A549 (cell line): ENCODE measurements at regions not wholly inside any gene's neighbourhood (a gene's known extent, or its start where the extent isn't known, plus 50 kb on each side); places are given as distances from the start of the nearest gene placed in this dataset.
A peak's percentile ranks its signal among the peaks of the same experiment; 100 is the strongest.

Experiments
- ATAC-seq, 2 experiments: fragments of 200-7000 bp in 1 of 2; fragments of >200 bp in 1 of 2; cut with Nextera tagmentation in 1 of 2; cut with Tn5 transposase in 1 of 2; 3 replicates each; pipeline versions ENCODE4 v1.8.0 to v1.9.1; 2018 to 2020; ENCODE audit warnings: mild to moderate bottlenecking in 1 of 2, moderate library complexity in 1 of 2
- CTCF ChIA-PET: fragments of 300-600 bp; sonication (Branson Sonifier 250); formaldehyde crosslinking; extraction: SDS; loops from one replicate; lab custom pipeline; 2021; ENCODE audit warnings: antibody characterized with exemption, inconsistent platforms; lab: Yijun Ruan, JAX
- POLR2A ChIA-PET: fragments of 350-600 bp; formaldehyde crosslinking; extraction: SDS; loops from one replicate; lab custom pipeline; 2021; ENCODE audit warnings: antibody characterized with exemption, inconsistent platforms; lab: Yijun Ruan, JAX
- DNase-seq, 2 experiments: peaks; one replicate each; pipeline versions ENCODE4 v3.0.0 to v3.0.0-alpha.2; 2011 to 2016; ENCODE audit warnings: low read depth in 1 of 2, low spot score in 1 of 2
- FAIRE-seq: peaks from 2 replicates; lab custom pipeline; 2011; peaks lifted over from hg19 to GRCh38; lab: Jason Lieb, UNC
- H3K27ac ChIP-seq, 2 experiments: fragments of >200 bp; sonication (Bioruptor Twin); formaldehyde crosslinking; 3 replicates each; pipeline ENCODE4 v1.5.1; 2016 to 2017
- H3K4me1 ChIP-seq: fragments of >200 bp; sonication (Bioruptor Twin); formaldehyde crosslinking; 3 replicates; pipeline ENCODE4 v1.6.1; 2016
- H3K4me2 ChIP-seq: fragments of >200 bp; sonication (Bioruptor Twin); formaldehyde crosslinking; 3 replicates; pipeline ENCODE4 v1.6.1; 2016
- H3K4me3 ChIP-seq: fragments of >200 bp; sonication (Bioruptor Twin); formaldehyde crosslinking; 3 replicates; pipeline ENCODE4 v1.5.1; 2016
- H3K9me3 ChIP-seq: fragments of >200 bp; sonication (Bioruptor Twin); formaldehyde crosslinking; 3 replicates; pipeline ENCODE4 v1.6.1; 2016
- CEBPB ChIP-seq, 2 experiments: fragments of >200 bp in 1 of 2; sonication (Bioruptor Twin) in 1 of 2; formaldehyde crosslinking in 1 of 2; IDR thresholded peaks; 2 replicates each; pipeline ENCODE4 v1.6.1; 2012 to 2016
- CHD4 ChIP-seq: fragments of 200-600 bp; sonication (generic); IDR thresholded peaks from 2 replicates; pipeline ENCODE4 v1.6.1; 2016; ENCODE audit warnings: antibody characterized with exemption, mild to moderate bottlenecking, borderline replicate concordance
- EHMT2 ChIP-seq: fragments of 200-600 bp; sonication (generic); IDR thresholded peaks from 2 replicates; pipeline ENCODE4 v1.6.1; 2016; ENCODE audit warnings: antibody characterized with exemption, low read depth, mild to moderate bottlenecking, moderate library complexity
- EP300 ChIP-seq, 2 experiments: fragments of >200 bp; sonication (Bioruptor Twin); formaldehyde crosslinking; IDR thresholded peaks; 2 replicates in 1 of 2; 3 replicates in 1 of 2; pipeline ENCODE4 v1.6.1; 2016 to 2017
- FOXS1 ChIP-seq: fragments of 250-450 bp; sonication (Bioruptor Pico); IDR thresholded peaks from 2 replicates; pipeline ENCODE4 v1.5.0; 2020; ENCODE audit warnings: mild to moderate bottlenecking, moderate library complexity
- HEYL ChIP-seq: fragments of 250-450 bp; sonication (Bioruptor Pico); IDR thresholded peaks from 2 replicates; pipeline ENCODE4 v1.8.0; 2021; ENCODE audit warnings: mild to moderate bottlenecking, moderate library complexity
- HOXA7 ChIP-seq: fragments of 250-450 bp; sonication (Bioruptor Pico); IDR thresholded peaks from 2 replicates; pipeline ENCODE4 v1.5.0; 2020; ENCODE audit warnings: mild to moderate bottlenecking, moderate library complexity
- HOXB13 ChIP-seq: fragments of 250-450 bp; sonication (Bioruptor Pico); IDR thresholded peaks from 2 replicates; pipeline ENCODE4 v1.5.0; 2020; ENCODE audit warnings: low read depth, mild to moderate bottlenecking, moderate library complexity
- KDM1A ChIP-seq: fragments of 200-600 bp; sonication (generic); IDR thresholded peaks from 2 replicates; pipeline ENCODE4 v1.6.1; 2016; ENCODE audit warnings: low read depth, mild to moderate bottlenecking
- KDM5A ChIP-seq: fragments of 200-600 bp; sonication (generic); IDR thresholded peaks from 2 replicates; pipeline ENCODE4 v1.6.1; 2016; ENCODE audit warnings: antibody characterized with exemption, mild to moderate bottlenecking
- MAFK ChIP-seq: fragments of 450-650 bp; IDR thresholded peaks from 2 replicates; pipeline ENCODE4 v1.6.1; 2014; ENCODE audit not compliant: partially characterized antibody
- POLR2A ChIP-seq: IDR thresholded peaks from 2 replicates; pipeline ENCODE4 v1.6.1; 2012; ENCODE audit warnings: mild to moderate bottlenecking, low read length
- RARB ChIP-seq: fragments of 250-450 bp; sonication (Bioruptor Pico); IDR thresholded peaks from 2 replicates; pipeline ENCODE4 v1.8.0; 2021; ENCODE audit warnings: mild to moderate bottlenecking, moderate library complexity
- RNF2 ChIP-seq: fragments of 200-600 bp; sonication (generic); IDR thresholded peaks from 2 replicates; pipeline ENCODE4 v1.6.1; 2016; ENCODE audit warnings: low read depth, mild to moderate bottlenecking, antibody characterized with exemption, moderate library complexity, borderline replicate concordance
- SMC3 ChIP-seq: fragments of >200 bp; sonication (Bioruptor Twin); formaldehyde crosslinking; IDR thresholded peaks from 3 replicates; pipeline ENCODE4 v1.6.1; 2018; ENCODE audit warnings: inconsistent platforms
- TFCP2L1 ChIP-seq: fragments of 250-450 bp; sonication (Bioruptor Pico); IDR thresholded peaks from 2 replicates; pipeline ENCODE4 v1.5.0; 2021; ENCODE audit warnings: mild to moderate bottlenecking
- TP53 ChIP-seq: fragments of 250-450 bp; sonication (Bioruptor Pico); IDR thresholded peaks from 2 replicates; pipeline ENCODE4 v1.5.0; 2021; ENCODE audit warnings: mild to moderate bottlenecking, moderate library complexity
- ZSCAN20 ChIP-seq: fragments of 250-450 bp; sonication (Bioruptor Pico); IDR thresholded peaks from 2 replicates; pipeline ENCODE4 v1.8.0; 2022; ENCODE audit warnings: mild to moderate bottlenecking, moderate library complexity
- WGBS: methylation state at CpG from one replicate; pipeline ENCODE4 v1.1.6; 2017; ENCODE audit errors: missing lambda C conversion rate; 5-methylcytosine and 5-hydroxymethylcytosine counted together
- TF ChIP-seq, protein P1 (sequence below): fragments of 250-450 bp; sonication (Bioruptor Pico); IDR thresholded peaks from 2 replicates; pipeline ENCODE4 v1.5.0; 2021; ENCODE audit warnings: mild to moderate bottlenecking, moderate library complexity, borderline replicate concordance
- TF ChIP-seq, protein P2 (sequence below): fragments of 250-450 bp; sonication (Bioruptor Pico); IDR thresholded peaks from 2 replicates; pipeline ENCODE4 v1.5.0; 2020; ENCODE audit warnings: low read depth, mild to moderate bottlenecking, moderate library complexity

DNA sequence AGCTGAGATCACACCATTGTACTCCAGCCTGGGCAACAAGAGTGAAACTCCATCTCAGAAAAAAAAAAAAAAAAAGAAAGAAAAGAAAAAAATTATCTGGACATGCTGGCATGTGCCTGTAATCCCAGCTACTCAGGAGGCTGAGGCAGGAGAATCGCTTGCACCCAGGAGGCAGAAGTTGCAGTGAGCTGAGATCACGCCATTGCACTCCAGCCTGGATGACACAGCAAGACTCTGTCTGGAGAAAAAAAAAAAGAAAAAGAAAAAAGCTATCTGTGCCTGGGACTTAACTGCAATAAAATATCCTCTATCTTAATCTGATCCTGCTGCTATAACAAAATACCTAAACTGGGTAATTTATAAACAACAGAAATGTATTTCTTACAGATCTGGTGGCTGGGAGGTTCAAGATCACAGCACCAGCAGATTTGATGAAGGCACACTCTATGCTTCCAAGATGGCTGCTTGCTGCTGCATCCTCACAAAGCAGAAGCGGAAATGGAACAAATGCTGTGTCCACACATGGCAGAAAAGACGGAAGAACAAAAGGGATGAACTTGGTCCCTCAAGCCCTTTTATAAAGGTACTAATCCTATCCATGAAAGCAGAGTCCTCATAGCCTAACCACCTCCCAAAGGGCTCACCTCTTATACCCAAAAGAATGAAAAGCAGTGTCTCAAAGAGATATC lies 273.3 kb upstream of the JARID2 start:
- TF ChIP-seq EP300 (IDR thresholded peaks at IDR 0.05) (no peak), MAFK (no peak), EHMT2 (no peak), HOXA7 (CRISPR knock-in tag) (no peak), RARB (CRISPR knock-in tag) (no peak), HEYL (CRISPR knock-in tag) (no peak)
- TF ChIP-seq, protein P1, sequence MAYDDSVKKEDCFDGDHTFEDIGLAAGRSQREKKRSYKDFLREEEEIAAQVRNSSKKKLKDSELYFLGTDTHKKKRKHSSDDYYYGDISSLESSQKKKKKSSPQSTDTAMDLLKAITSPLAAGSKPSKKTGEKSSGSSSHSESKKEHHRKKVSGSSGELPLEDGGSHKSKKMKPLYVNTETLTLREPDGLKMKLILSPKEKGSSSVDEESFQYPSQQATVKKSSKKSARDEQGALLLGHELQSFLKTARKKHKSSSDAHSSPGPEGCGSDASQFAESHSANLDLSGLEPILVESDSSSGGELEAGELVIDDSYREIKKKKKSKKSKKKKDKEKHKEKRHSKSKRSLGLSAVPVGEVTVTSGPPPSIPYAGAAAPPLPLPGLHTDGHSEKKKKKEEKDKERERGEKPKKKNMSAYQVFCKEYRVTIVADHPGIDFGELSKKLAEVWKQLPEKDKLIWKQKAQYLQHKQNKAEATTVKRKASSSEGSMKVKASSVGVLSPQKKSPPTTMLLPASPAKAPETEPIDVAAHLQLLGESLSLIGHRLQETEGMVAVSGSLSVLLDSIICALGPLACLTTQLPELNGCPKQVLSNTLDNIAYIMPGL (CRISPR knock-in tag), result no peak
- POLR2A ChIA-PET, result no interaction called here
- FAIRE-seq, result no peak

DNA sequence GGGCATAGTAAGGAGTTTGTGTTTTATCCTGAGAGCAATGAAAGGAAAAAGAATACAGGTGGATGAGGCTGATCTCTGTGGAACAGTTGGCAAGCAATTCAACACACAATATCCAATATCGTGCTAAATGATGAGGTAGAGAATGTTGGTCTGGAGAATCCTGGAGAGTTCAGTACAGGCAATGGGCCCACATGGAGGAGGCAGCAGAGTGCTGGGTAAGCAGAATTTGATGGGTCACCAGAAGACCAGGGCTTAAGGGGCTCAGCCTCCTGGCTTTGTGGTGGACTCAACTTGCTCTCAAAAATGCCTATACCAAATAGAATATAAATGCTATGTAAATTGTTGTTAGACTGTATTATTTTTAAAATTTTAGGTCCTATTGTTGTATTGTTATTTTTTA lies 271.5 kb upstream of the JARID2 start:
- Histone ChIP-seq H3K27ac (no peak overlapping the region), H3K4me2 (no peak overlapping the region), H3K4me3 (no peak overlapping the region), H3K4me1 (no peaks in the 10 kb centered on the region), H3K9me3 (no peaks in the 10 kb centered on the region)
- TF ChIP-seq MAFK (peak; percentile 21), SMC3 (no peak)
- FAIRE-seq, result no peak
- no peak for ATAC-seq
- CTCF ChIA-PET, result interaction anchor here (1.1 kb wide), 1 partner anchor 11 kb away, joined by 3 read pairs; no protein-coding TSS in a partner anchor
- POLR2A ChIA-PET, result no interaction called here
- 42% methylated on average over 1 of the region's 1 CpG for WGBS
- DNase-seq, result no peak

More for the DNA sequence above, 273.3 kb upstream of the JARID2 start:
- DNase-seq, result no peak
- Histone ChIP-seq H3K4me2 (no peak overlapping the region), H3K27ac (no peak overlapping the region), H3K4me3 (no peak overlapping the region), H3K9me3 (no peaks in the 10 kb centered on the region), H3K4me1 (no peaks in the 10 kb centered on the region)
- no peak for ATAC-seq
- 90% methylated on average over 4 of the region's 4 CpGs for WGBS
- CTCF ChIA-PET, result interaction anchor here (1.2 kb wide), 1 partner anchor 16 kb away, joined by 3 read pairs; no protein-coding TSS in a partner anchor

DNA sequence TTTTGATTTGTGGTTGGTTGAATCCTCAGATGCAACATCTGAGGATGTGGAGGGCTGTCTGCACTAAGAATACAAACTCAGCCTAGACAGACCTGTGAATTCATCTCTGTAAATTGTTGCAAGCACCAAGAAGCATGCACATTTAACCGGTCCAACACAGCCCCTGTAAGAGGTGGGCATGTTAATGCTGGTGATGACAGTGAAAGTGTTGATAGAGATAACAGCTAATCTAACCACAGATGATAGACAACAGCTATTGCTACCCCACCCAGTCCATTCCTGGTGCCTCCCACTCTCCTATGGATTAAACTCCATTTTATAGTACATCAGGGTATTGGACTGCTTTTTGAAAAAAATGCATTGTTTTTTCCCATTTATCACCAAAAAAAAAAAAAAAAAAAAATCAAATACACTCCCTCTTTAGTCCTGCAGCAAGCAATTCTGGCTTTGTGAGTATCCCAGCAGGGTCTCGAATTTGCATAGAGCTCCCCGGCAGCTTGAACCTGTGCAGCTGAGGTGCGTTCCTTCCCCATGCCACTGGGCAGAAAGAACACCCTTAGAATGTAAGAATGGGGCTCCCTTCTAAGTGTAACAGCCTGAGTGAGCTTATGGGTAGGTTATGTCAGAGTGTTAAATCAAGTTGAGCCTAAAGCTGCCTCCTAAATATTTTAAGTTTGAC lies 270.9 kb upstream of the JARID2 start:
- no peak for DNase-seq
- no peaks in the 10 kb centered on the region for H3K9me3 ChIP-seq
- ATAC-seq, result no peak
- no peak overlapping the region for H3K27ac ChIP-seq
- H3K4me3 ChIP-seq, result no peak overlapping the region
- ChIA-PET CTCF (interaction anchor here (0.6 to 1.1 kb wide), 2 partner anchors 10 to 173 kb away, joined by 3 read pairs; no protein-coding TSS in a partner anchor), POLR2A (no interaction called here)
- WGBS, result 68% methylated on average over 4 of the region's 4 CpGs
- FAIRE-seq, result no peak
- TF ChIP-seq TP53 (CRISPR knock-in tag) (no peak), EP300 (IDR thresholded peaks at IDR 0.05) (no peak), KDM1A (no peak), POLR2A (no peak), CEBPB (IDR thresholded peaks at IDR 0.05) (no peak), RNF2 (no peak), TFCP2L1 (CRISPR knock-in tag) (no peak), HOXB13 (CRISPR knock-in tag) (no peak), ZSCAN20 (CRISPR knock-in tag) (no peak), FOXS1 (CRISPR knock-in tag) (no peak), CHD4 (no peak), SMC3 (no peak), EHMT2 (no peak), KDM5A (no peak)
- TF ChIP-seq, protein P2, sequence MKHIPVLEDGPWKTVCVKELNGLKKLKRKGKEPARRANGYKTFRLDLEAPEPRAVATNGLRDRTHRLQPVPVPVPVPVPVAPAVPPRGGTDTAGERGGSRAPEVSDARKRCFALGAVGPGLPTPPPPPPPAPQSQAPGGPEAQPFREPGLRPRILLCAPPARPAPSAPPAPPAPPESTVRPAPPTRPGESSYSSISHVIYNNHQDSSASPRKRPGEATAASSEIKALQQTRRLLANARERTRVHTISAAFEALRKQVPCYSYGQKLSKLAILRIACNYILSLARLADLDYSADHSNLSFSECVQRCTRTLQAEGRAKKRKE (CRISPR knock-in tag), result no peak
- H3K4me1 ChIP-seq, result no peaks in the 10 kb centered on the region
- no peak overlapping the region for H3K4me2 ChIP-seq
